IMR-90 (cell line): ENCODE measurements at regions not wholly inside any gene's neighbourhood (a gene's known extent, or its start where the extent isn't known, plus 50 kb on each side); places are given as distances from the start of the nearest gene placed in this dataset.

Experiments
- ATAC-seq: fragments of 200-7000 bp; cut with Tn5 transposase; 2 replicates; pipeline ENCODE4 v1.9.1; 2020; ENCODE audit warnings: low read depth, mild to moderate bottlenecking, moderate library complexity
- BruUV-seq: library from RNA; stranded (reverse); fragments of 400-500 nt; replicated peaks from 2 replicates; lab custom pipeline; 2021; lab: Mats Ljungman, UMichigan
- CTCF ChIA-PET: fragments of 300-600 bp; formaldehyde crosslinking; extraction: SDS; loops from one replicate; lab custom pipeline; 2021; ENCODE audit warnings: antibody characterized with exemption; lab: Yijun Ruan, JAX
- POLR2A ChIA-PET: fragments of 300-600 bp; sonication (Branson Sonifier 250); formaldehyde crosslinking; loops from one replicate; lab custom pipeline; 2022; ENCODE audit warnings: antibody characterized with exemption; ENCODE audit not compliant: unreplicated experiment; lab: Charles Lee
- DNase-seq: peaks from one replicate; pipeline ENCODE4 v3.0.0; 2013
- H2AFZ ChIP-seq: replicated peaks from 2 replicates; pipeline ENCODE3; 2013; ENCODE audit warnings: low read length, mild to moderate bottlenecking; ENCODE audit not compliant: poor library complexity
- H2AK5ac ChIP-seq: 2 replicates; pipeline ENCODE4 v1.6.1; 2013; ENCODE audit warnings: low read depth, low read length, inconsistent platforms
- H2AK9ac ChIP-seq: replicated peaks from 2 replicates; pipeline ENCODE3; 2013; ENCODE audit warnings: mild to moderate bottlenecking, low read depth, low read length, moderate library complexity; ENCODE audit not compliant: poor library complexity
- H2BK120ac ChIP-seq: 2 replicates; pipeline ENCODE4 v1.6.1; 2013; ENCODE audit warnings: low read depth, low read length, inconsistent platforms
- H2BK15ac ChIP-seq: 3 replicates; pipeline ENCODE4 v1.6.1; 2013; ENCODE audit warnings: low read depth, low read length, inconsistent platforms
- H2BK20ac ChIP-seq: 2 replicates; pipeline ENCODE4 v1.6.1; 2013; ENCODE audit warnings: low read depth, mild to moderate bottlenecking, inconsistent platforms, low read length, moderate library complexity
- H2BK5ac ChIP-seq: 2 replicates; pipeline ENCODE4 v1.6.1; 2013; ENCODE audit warnings: mild to moderate bottlenecking, low read depth, low read length, inconsistent platforms; ENCODE audit not compliant: poor library complexity, severe bottlenecking
- H3K14ac ChIP-seq: replicated peaks from 2 replicates; pipeline ENCODE4 v1.6.1; 2013; ENCODE audit warnings: low read depth, low read length, inconsistent platforms
- H3K18ac ChIP-seq: 2 replicates; pipeline ENCODE4 v1.6.1; 2013; ENCODE audit warnings: low read depth, low read length, control low read depth
- H3K23ac ChIP-seq: 2 replicates; pipeline ENCODE4 v1.6.1; 2013; ENCODE audit warnings: low read depth, low read length, inconsistent platforms
- H3K27ac ChIP-seq: 2 replicates; pipeline ENCODE4 v1.5.1; 2013; ENCODE audit warnings: mild to moderate bottlenecking, control low read depth, low read length; ENCODE audit not compliant: insufficient read depth
- H3K27me3 ChIP-seq: 2 replicates; pipeline ENCODE4 v1.6.1; 2013; ENCODE audit warnings: low read length; ENCODE audit not compliant: control insufficient read depth, insufficient read depth
- H3K36me3 ChIP-seq: 2 replicates; pipeline ENCODE4 v1.6.1; 2013; ENCODE audit warnings: low read length, mixed read lengths; ENCODE audit not compliant: control insufficient read depth, insufficient read depth
- H3K4ac ChIP-seq: 2 replicates; pipeline ENCODE4 v1.6.1; 2013; ENCODE audit warnings: low read depth, low read length, inconsistent platforms
- H3K4me1 ChIP-seq: 2 replicates; pipeline ENCODE4 v1.6.1; 2013; ENCODE audit warnings: low read length, mixed read lengths; ENCODE audit not compliant: control insufficient read depth, insufficient read depth
- H3K4me2 ChIP-seq: 2 replicates; pipeline ENCODE4 v1.6.1; 2013; ENCODE audit warnings: low read depth, mild to moderate bottlenecking, control low read depth, low read length, moderate library complexity
- H3K4me3 ChIP-seq: 2 replicates; pipeline ENCODE4 v1.5.1; 2013; ENCODE audit warnings: low read depth, mild to moderate bottlenecking, control low read depth, low read length, moderate library complexity; ENCODE audit not compliant: insufficient read depth
- H3K56ac ChIP-seq: 2 replicates; pipeline ENCODE4 v1.6.1; 2013; ENCODE audit warnings: low read length, inconsistent platforms; ENCODE audit not compliant: insufficient read depth; ENCODE audit errors: extremely low read depth
- H3K79me1 ChIP-seq, 2 experiments: 2 replicates each; pipeline ENCODE4 v1.6.1; 2013; ENCODE audit warnings: low read length in 2 of 2, inconsistent platforms in 1 of 2, low read depth in 1 of 2
- H3K9ac ChIP-seq: 2 replicates; pipeline ENCODE4 v1.6.1; 2013; ENCODE audit warnings: low read depth, low read length, control low read depth
- H3K9me1 ChIP-seq: 2 replicates; pipeline ENCODE4 v1.6.1; 2013; ENCODE audit warnings: low read length, inconsistent platforms; ENCODE audit not compliant: insufficient read depth
- H3K9me3 ChIP-seq: 2 replicates; pipeline ENCODE4 v1.6.1; 2013; ENCODE audit warnings: low read length; ENCODE audit not compliant: control insufficient read depth, insufficient read depth
- H4K20me1 ChIP-seq: 2 replicates; pipeline ENCODE4 v1.6.1; 2013; ENCODE audit warnings: low read length, inconsistent platforms; ENCODE audit not compliant: insufficient read depth
- H4K5ac ChIP-seq: 2 replicates; pipeline ENCODE4 v1.6.1; 2013; ENCODE audit warnings: mild to moderate bottlenecking, low read depth, low read length, control low read depth
- H4K8ac ChIP-seq, 2 experiments: 2 replicates each; pipeline ENCODE4 v1.6.1; 2013; ENCODE audit warnings: low read depth in 2 of 2, low read length in 2 of 2, control low read depth in 1 of 2, inconsistent platforms in 1 of 2
- H4K91ac ChIP-seq: 2 replicates; pipeline ENCODE4 v1.6.1; 2013; ENCODE audit warnings: low read depth, low read length, inconsistent platforms; ENCODE audit not compliant: insufficient read depth
- BHLHE40 ChIP-seq: fragments of 150-350 bp; IDR thresholded peaks from 2 replicates; pipeline ENCODE4 v1.6.1; 2016; ENCODE audit warnings: mild to moderate bottlenecking, low read depth, low read length
- CEBPB ChIP-seq: IDR thresholded peaks from 2 replicates; pipeline ENCODE4 v1.6.1; 2012; ENCODE audit warnings: low read depth, low read length, improper control_type of control experiment
- CHD1 ChIP-seq: IDR thresholded peaks from 2 replicates; pipeline ENCODE4 v1.6.1; 2012; ENCODE audit warnings: low read depth, low read length, improper control_type of control experiment
- FOS ChIP-seq: fragments of 150-350 bp; IDR thresholded peaks from 2 replicates; pipeline ENCODE4 v1.6.1; 2016; ENCODE audit warnings: low read depth, low read length
- MAFK ChIP-seq: IDR thresholded peaks from 2 replicates; pipeline ENCODE4 v1.6.1; 2012; ENCODE audit warnings: low read depth, low read length, improper control_type of control experiment
- MAZ ChIP-seq: IDR thresholded peaks from 2 replicates; pipeline ENCODE4 v1.6.1; 2012; ENCODE audit warnings: low read depth, mild to moderate bottlenecking, low read length, improper control_type of control experiment, moderate library complexity, borderline replicate concordance
- MXI1 ChIP-seq: IDR thresholded peaks from 2 replicates; pipeline ENCODE4 v1.6.1; 2012; ENCODE audit warnings: low read depth, mild to moderate bottlenecking, low read length, moderate library complexity, borderline replicate concordance
- NFE2L2 ChIP-seq: fragments of 150-350 bp; IDR thresholded peaks from 2 replicates; pipeline ENCODE4 v1.6.1; 2016; ENCODE audit warnings: low read depth, mild to moderate bottlenecking, low read length
- POLR2A ChIP-seq: IDR thresholded peaks from 2 replicates; pipeline ENCODE4 v1.6.1; 2012; ENCODE audit warnings: mild to moderate bottlenecking, low read depth, low read length
- RAD21 ChIP-seq: IDR thresholded peaks from 2 replicates; pipeline ENCODE4 v1.6.1; 2012; ENCODE audit warnings: low read length, improper control_type of control experiment
- RCOR1 ChIP-seq: IDR thresholded peaks from 2 replicates; pipeline ENCODE4 v1.6.1; 2012; ENCODE audit warnings: mild to moderate bottlenecking, low read length, improper control_type of control experiment; ENCODE audit not compliant: insufficient replicate concordance
- RFX5 ChIP-seq: IDR thresholded peaks from 2 replicates; pipeline ENCODE4 v1.8.0; 2012; ENCODE audit warnings: low read depth, mild to moderate bottlenecking, low read length, moderate library complexity
- SMC3 ChIP-seq: fragments of 150-350 bp; IDR thresholded peaks from 2 replicates; pipeline ENCODE4 v1.6.1; 2016; ENCODE audit warnings: low read depth, mild to moderate bottlenecking, antibody characterized with exemption, low read length, moderate library complexity
- WGBS, 2 experiments: methylation state at CpG; one replicate each; pipeline versions ENCODE4 v1.1.5 to v1.1.7; 2013; ENCODE audit warnings: missing lambda C conversion rate in 2 of 2; ENCODE audit not compliant: insufficient read length in 1 of 2; ENCODE audit errors: extremely low coverage in 2 of 2; 5-methylcytosine and 5-hydroxymethylcytosine counted together
- dilution Hi-C: fragments of 300-500 bp; cut with HindIII; formaldehyde crosslinking; loops from one replicate; pipeline ENCODE4 v1.14.3; 2018; ENCODE audit warnings: low sequenced_read_pairs; ENCODE audit not compliant: unreplicated experiment
- in situ Hi-C: fragments of 300-500 bp; cut with MboI; formaldehyde crosslinking; loops from 3 replicates; pipeline ENCODE4 v1.14.3; 2019; ENCODE audit warnings: low sequenced_read_pairs, inconsistent platforms, mixed read lengths
- intact Hi-C: fragments of 100-400 bp; cut with micrococcal nuclease; formaldehyde crosslinking; loops from 2 replicates; pipeline ENCODE4 v1.10.0; 2022
- TF ChIP-seq, protein P1 (sequence below): fragments of 150-350 bp; IDR thresholded peaks from 2 replicates; pipeline ENCODE4 v1.6.1; 2016; ENCODE audit warnings: low read depth, mild to moderate bottlenecking, low read length, moderate library complexity, borderline replicate concordance
- TF ChIP-seq, protein P2 (sequence below): fragments of 150-350 bp; IDR thresholded peaks from 2 replicates; pipeline ENCODE4 v1.6.1; 2017; ENCODE audit warnings: mild to moderate bottlenecking, antibody characterized with exemption, low read length, low read depth
- TF ChIP-seq, protein P3 (sequence below): conservative IDR thresholded peaks from 2 replicates; pipeline ENCODE4 v1.5.1; 2012; ENCODE audit warnings: mild to moderate bottlenecking, low read depth, low read length, improper control_type of control experiment

- no peak for DNase-seq
- no TSS peak for BruUV-seq
- CTCF ChIA-PET = no interaction called here
Observed at GRCh38 chr1:90824551-90824950, 107.4 kb upstream of the BARHL2 start.

More at GRCh38 chr1:90824551-90824950, 107.4 kb upstream of the BARHL2 start:
- H4K5ac ChIP-seq = no peak overlapping the region
- H3K18ac ChIP-seq = no peak overlapping the region
- H3K36me3 ChIP-seq = no peaks in the 10 kb centered on the region
- dilution Hi-C loops (no loop called here), intact Hi-C loops (no loop called here), in situ Hi-C loops (no loop called here)
- H3K9me1 ChIP-seq = no peaks in the 10 kb centered on the region
- POLR2A ChIA-PET = no interaction called here
- no peaks in the 10 kb centered on the region for H3K79me1 ChIP-seq
- H3K27me3 ChIP-seq = no peaks in the 10 kb centered on the region; the same call in 1 of the 2 replicates
- no peak overlapping the region for H3K4me3 ChIP-seq
- H3K27ac ChIP-seq = no peak overlapping the region
- no peak overlapping the region for H3K4ac ChIP-seq
- no peaks in the 10 kb centered on the region for H3K4me1 ChIP-seq
- H2BK15ac ChIP-seq = no peak overlapping the region
- H3K56ac ChIP-seq = no peak overlapping the region
- no peak overlapping the region for H2BK120ac ChIP-seq
- H2AFZ ChIP-seq = no peak overlapping the region
- no peak overlapping the region for H4K91ac ChIP-seq
- H4K8ac ChIP-seq = no peak overlapping the region
- H4K20me1 ChIP-seq = no peaks in the 10 kb centered on the region
- no peaks in the 10 kb centered on the region for H3K9me3 ChIP-seq
- H2AK5ac ChIP-seq = no peak overlapping the region
- no peak for ATAC-seq
- H3K4me2 ChIP-seq = no peak overlapping the region
- H2BK5ac ChIP-seq = no peak overlapping the region
- no peak overlapping the region for H3K9ac ChIP-seq
- H3K14ac ChIP-seq = no peak overlapping the region
- TF ChIP-seq, protein P1, sequence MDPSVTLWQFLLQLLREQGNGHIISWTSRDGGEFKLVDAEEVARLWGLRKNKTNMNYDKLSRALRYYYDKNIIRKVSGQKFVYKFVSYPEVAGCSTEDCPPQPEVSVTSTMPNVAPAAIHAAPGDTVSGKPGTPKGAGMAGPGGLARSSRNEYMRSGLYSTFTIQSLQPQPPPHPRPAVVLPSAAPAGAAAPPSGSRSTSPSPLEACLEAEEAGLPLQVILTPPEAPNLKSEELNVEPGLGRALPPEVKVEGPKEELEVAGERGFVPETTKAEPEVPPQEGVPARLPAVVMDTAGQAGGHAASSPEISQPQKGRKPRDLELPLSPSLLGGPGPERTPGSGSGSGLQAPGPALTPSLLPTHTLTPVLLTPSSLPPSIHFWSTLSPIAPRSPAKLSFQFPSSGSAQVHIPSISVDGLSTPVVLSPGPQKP = no peak
- TF ChIP-seq BHLHE40 (no peak), MXI1 (no peak), NFE2L2 (no peak), SMC3 (no peak), MAFK (no peak), FOS (no peak), CHD1 (no peak), RAD21 (no peak), RFX5 (no peak), MAZ (no peak), CEBPB (no peak), RCOR1 (no peak), POLR2A (no peak)
- TF ChIP-seq, protein P2, sequence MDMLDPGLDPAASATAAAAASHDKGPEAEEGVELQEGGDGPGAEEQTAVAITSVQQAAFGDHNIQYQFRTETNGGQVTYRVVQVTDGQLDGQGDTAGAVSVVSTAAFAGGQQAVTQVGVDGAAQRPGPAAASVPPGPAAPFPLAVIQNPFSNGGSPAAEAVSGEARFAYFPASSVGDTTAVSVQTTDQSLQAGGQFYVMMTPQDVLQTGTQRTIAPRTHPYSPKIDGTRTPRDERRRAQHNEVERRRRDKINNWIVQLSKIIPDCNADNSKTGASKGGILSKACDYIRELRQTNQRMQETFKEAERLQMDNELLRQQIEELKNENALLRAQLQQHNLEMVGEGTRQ = no peak
- TF ChIP-seq, protein P3, sequence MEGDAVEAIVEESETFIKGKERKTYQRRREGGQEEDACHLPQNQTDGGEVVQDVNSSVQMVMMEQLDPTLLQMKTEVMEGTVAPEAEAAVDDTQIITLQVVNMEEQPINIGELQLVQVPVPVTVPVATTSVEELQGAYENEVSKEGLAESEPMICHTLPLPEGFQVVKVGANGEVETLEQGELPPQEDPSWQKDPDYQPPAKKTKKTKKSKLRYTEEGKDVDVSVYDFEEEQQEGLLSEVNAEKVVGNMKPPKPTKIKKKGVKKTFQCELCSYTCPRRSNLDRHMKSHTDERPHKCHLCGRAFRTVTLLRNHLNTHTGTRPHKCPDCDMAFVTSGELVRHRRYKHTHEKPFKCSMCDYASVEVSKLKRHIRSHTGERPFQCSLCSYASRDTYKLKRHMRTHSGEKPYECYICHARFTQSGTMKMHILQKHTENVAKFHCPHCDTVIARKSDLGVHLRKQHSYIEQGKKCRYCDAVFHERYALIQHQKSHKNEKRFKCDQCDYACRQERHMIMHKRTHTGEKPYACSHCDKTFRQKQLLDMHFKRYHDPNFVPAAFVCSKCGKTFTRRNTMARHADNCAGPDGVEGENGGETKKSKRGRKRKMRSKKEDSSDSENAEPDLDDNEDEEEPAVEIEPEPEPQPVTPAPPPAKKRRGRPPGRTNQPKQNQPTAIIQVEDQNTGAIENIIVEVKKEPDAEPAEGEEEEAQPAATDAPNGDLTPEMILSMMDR = no peak
- no peak overlapping the region for H3K23ac ChIP-seq
- WGBS, 2 experiments = no CpG with 5 or more reads among the region's 3 CpGs
- H2BK20ac ChIP-seq = no peak overlapping the region
- H2AK9ac ChIP-seq = no peak overlapping the region
